NOMO-1 (cell line): ENCODE measurements at regions not wholly inside any gene's neighbourhood (a gene's known extent, or its start where the extent isn't known, plus 50 kb on each side); places are given as distances from the start of the nearest gene placed in this dataset.

Experiments used
- DNase-seq, 2 experiments: peaks; one replicate each; lab custom pipeline; 2025; ENCODE audit not compliant: unreplicated experiment in 2 of 2; lab: John Stamatoyannopoulos, UW

DNA sequence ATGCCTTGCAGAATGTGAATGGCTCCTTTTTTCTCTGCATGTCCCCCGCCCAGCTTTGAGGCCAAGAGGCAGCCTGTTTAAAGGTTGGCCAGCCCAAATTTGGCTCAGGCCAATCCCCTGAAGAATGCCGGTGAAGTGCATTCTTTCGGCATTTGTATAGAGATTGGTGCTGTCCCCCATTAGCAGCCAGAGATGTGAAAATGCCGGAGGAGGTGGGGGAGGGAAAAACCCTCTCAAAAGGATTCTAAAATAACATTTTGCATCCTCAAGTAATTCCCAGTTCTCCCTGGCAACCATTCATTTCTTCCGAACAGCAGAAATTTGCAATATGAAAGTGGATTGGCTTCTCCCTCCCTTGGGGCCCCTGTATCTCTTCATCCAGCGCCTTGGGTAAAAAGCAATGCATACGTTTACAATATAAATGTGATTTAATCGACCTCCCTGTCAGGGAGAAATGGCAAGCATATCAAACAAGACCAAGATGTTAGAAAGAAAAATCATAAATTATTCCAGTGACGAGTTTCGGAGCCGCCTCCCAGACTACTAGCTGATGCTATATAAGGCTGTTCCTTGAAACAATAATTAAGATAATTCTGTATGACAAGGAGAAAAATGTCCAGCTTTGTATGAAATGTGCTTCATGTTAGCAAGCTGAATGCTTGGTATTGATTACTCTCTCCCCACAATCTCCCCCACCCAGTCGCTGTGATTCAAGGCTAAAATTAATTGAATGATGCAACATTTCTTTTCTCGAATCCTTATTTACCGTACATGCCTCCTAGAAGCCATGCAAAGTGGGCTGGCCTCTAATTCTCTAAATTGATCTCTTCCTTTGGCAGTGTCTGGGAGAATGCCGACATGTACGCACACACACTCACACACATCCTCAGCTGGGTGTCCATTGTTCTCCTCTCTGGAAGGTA is 323.7 kb downstream of the RPS24 start:
- no peak for DNase-seq

GRCh38 chr10:78358351-78358750 is 324.7 kb downstream of the RPS24 start:
- no peak for DNase-seq

GRCh38 chr10:78358982-78359381 is 325.3 kb downstream of the RPS24 start:
- DNase-seq, result no peak

- DNase-seq, result no peak
Measured at GRCh38 chr10:78359640-78360091, 326.0 kb downstream of the RPS24 start.

DNA sequence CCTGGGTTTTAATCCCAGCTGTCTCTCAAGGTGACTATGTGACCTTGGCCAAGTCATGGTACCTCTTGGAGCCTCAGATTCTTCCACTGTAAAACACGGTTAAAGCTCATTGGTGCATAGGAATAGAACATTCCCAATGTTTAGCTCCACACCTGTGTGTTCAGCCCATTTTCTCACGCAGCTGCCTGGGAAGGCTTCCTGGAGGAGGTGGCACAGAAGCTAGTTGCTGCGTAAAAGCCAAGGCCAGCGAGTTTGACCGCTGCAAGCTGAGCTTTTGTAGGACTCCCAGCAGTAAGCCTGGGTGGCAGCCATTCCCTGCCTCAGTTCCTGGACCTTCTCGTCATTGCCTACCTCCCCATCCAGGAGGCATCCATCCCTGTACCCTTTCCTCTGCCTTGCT is 326.6 kb downstream of the RPS24 start:
- DNase-seq, result no peak

DNA sequence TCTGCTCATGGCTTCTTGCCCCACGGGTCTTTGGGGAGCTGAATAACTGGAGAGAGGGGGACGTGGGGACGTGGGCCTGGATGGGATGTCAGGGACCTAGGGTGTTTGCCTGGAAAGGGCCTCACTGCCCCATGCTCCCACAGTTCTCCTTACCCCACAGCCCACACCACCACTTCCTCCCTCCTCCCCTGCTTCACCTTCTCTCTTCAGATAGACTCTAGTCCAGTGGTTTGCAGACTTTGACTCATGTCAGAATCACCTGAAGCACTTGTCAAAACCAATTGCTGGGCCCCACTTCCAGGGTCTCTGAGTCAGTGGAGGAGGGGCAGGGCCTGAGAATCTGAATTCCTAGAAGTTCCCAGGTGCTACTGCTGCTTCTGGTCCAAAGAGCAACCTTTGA is 327.4 kb downstream of the RPS24 start:
- DNase-seq, result no peak

DNA sequence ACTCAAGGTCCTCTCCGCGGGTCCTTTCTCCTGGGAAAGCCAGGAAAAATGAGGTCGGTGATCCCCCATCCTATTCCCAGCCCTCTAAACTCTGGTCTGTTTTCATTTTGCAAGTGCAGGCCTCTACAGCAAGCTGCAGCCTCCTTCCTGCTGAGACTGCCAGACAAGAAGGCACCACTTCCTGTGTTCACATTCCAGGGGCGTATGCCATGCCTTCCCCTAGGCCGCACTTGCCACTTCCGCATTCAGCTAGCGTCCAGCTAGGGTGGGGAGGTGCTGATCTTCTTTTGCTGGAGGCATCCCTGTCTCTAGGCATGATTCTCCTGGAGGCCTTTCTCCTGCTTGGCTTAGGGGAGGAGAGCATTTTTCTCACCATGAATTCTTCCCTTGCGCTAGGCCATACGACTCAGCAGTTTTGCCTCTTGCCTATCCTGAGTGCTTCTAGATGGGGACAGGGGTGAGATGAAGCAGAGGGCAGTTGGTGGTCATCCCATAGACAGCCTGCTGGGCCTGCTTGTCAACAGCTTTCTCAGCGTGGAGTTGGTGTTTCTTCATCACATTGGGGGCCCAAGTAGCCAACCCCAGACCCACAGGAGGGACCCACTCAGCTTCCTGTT is 328.9 kb downstream of the RPS24 start:
- DNase-seq, result peak; percentile 53 to 72

DNA sequence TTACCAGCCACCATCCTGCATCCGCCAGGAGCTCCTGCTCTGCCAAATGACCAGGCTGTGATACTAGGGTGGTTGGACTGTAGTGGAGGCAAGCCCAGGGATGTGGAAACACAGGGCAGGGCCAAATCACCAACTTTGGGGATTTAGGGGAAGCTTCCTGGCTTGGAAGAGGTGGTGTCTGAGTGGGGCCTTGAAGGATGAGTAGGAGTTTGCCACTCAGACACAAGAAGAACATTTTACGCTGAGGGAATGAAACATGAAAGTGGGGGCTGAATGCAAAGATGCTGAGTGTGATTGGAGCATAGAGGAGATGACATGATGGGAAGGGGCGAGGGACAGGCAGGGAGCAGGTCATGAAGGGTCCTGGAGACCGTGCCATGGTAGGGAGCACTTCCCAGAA is 329.5 kb downstream of the RPS24 start:
- no peak for DNase-seq

- DNase-seq, result no peak
Measured at GRCh38 chr10:78365694-78366093, 332.0 kb downstream of the RPS24 start.

DNA sequence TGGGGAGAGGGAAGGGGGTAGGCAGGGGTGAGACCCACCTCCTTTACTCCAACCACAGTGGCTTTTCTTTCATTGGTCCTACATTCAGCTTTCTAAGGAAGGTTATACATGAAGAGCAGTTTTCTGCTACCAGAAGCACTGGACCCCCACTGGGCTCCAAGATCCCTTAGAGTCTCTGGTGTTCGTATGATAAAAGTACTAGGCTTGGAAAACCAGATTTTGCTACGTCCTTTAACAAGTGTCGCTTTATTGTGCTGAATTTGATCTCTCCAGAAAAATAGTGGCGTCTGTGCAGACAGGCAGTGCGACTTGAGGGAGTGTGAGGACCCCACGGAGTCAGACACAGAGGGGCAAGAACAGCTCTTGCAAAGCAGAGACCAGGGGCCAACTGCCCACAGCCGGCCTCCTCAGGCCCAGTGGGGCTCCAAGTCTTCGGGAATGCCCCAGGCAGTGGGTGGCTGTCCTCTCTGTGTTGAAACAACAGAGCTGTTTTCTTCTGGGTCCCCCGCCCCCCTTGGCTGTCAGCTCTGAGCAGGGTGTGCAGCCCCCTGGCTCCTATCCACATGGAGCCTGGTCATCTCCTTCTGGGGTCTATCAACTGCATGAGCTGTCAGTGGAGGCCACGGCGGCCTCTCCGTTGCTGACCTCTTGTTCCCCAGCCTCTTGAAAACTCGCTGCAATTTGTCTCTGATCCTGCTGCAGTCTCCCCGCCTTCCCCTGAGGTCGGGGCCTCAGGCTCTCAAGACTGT is 333.2 kb downstream of the RPS24 start:
- no peak for DNase-seq

- DNase-seq, result no peak
Measured at GRCh38 chr10:78367751-78368150, 334.1 kb downstream of the RPS24 start.

- DNase-seq, result no peak
Measured at GRCh38 chr10:78371136-78371535, 337.5 kb downstream of the RPS24 start.

DNA sequence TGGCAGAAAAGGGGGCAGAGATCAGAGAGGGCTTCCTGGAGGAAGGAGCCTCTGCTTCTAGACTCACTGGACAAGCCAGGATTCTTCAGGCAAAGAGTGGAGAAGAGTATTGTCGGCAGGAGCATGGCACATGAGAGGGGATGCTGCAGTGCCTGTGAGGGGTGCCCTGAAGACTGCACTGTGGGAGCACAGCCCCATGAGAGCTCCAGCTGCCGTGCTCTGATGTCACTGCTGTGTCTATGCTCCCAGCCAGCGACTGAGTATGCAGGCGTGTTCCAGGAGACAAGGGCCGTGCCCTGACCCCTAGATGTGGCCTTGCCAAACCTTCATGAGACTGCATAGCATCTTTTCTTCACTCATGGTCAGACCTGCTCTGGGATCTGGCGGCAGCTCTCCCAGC is 339.1 kb downstream of the RPS24 start:
- DNase-seq, result no peak

- no peak for DNase-seq
Measured at GRCh38 chr10:78374331-78375028, 340.8 kb downstream of the RPS24 start.

- no peak for DNase-seq
Measured at GRCh38 chr10:78375854-78376785, 342.5 kb downstream of the RPS24 start.

DNA sequence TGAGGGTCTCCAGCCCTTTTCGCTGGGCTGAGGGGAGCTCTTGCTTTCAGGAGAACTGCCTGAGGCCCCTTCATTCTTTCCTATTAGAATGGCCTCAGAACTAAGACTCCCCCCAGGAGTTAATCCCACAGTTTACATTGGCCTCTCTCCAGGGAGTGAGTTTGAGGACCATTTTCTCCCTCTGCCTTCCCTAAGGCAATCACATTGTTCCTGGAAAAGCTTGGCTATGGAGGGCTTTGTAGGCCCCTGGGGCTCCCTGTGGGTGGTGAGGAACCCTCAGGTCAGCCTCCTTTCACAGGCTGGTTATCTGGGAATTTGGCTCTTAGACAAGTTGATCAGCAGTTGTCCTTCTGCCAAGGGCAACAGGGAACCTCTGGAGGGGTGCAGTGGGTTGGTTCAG is 343.7 kb downstream of the RPS24 start:
- DNase-seq, result no peak

GRCh38 chr10:78378192-78378591 is 344.5 kb downstream of the RPS24 start:
- no peak for DNase-seq

DNA sequence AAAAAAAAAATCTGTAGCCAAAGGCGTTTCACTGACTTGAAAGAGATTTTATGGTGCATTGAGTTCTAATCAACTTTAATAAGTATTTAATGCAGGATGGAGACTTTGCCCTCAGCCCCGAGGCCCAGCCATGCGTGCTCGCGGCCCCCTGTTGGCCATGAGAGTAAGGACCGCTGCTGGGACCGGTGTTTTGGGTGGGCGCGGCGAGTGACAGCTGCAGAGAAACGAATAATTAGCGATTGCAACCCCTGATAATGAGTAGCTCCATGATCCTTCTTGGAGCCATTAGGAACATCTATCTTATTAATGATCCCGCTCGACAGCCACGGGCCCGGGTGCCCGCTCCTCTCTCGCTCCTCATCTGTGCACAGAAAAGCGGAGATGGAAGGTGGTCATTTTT is 347.4 kb downstream of the RPS24 start:
- no peak for DNase-seq

DNA sequence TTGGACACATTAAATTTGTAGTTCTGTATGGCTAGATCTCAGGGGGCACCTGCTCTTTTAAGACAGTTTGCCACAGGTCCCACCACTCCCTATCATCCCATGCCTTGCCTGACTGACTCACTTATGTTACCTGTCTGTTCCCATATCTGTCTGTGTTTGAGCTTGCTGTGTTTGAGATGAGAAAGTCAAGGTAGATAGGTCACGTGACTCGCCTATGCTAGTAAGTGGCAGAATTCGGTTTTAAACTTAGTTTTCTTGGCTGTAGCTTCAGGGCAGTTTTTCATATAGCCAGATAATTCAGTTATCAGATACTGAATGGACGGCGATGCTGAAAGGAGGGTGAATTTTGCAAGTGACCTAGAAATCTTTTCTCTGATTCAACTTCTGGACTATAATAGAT is 348.4 kb downstream of the RPS24 start:
- no peak for DNase-seq

GRCh38 chr10:78382772-78383171 is 349.1 kb downstream of the RPS24 start:
- no peak for DNase-seq
